T-helper 17 cell (primary cell): ENCODE measurements at regions not wholly inside any gene's neighbourhood (a gene's known extent, or its start where the extent isn't known, plus 50 kb on each side); places are given as distances from the start of the nearest gene placed in this dataset.

Experiments
- ATAC-seq: fragments of 150-1000 bp; cut with Tn5 transposase; 2 replicates; pipeline ENCODE4 v1.10.0; 2021; ENCODE audit warnings: mild to moderate bottlenecking, moderate library complexity
- DNase-seq, 3 donors: peaks; one replicate each; pipeline versions ENCODE4 v3.0.0 to v3.0.0-alpha.2; 2020 to 2021
- H3K9me3 ChIP-seq: one replicate; pipeline ENCODE4 v1.7.0; 2013; ENCODE audit warnings: low read length, mild to moderate bottlenecking; ENCODE audit not compliant: control insufficient read depth, poor library complexity, severe bottlenecking
- H3K27ac Mint-ChIP-seq: one replicate; pipeline ENCODE4 v1.8.0; 2022; ENCODE audit warnings: mild to moderate bottlenecking, moderate library complexity, mixed read lengths
- H3K27me3 Mint-ChIP-seq: one replicate; pipeline ENCODE4 v1.8.0; 2022; ENCODE audit warnings: mixed read lengths
- H3K36me3 Mint-ChIP-seq: one replicate; pipeline ENCODE4 v1.8.0; 2022; ENCODE audit warnings: low read depth, mixed read lengths
- H3K4me1 Mint-ChIP-seq: one replicate; pipeline ENCODE4 v1.8.0; 2022; ENCODE audit warnings: mild to moderate bottlenecking, mixed read lengths
- H3K4me3 Mint-ChIP-seq: one replicate; pipeline ENCODE4 v1.8.0; 2022; ENCODE audit warnings: mild to moderate bottlenecking, moderate library complexity, mixed read lengths

- H3K36me3 Mint-ChIP-seq, result peaks cover 2% of the 10 kb centered on the region
- peaks cover 15% of the 10 kb centered on the region for H3K27me3 Mint-ChIP-seq
- no peak overlapping the region for H3K27ac Mint-ChIP-seq
- H3K9me3 ChIP-seq, result peaks cover 4% of the 10 kb centered on the region
- H3K4me1 Mint-ChIP-seq, result no peaks in the 10 kb centered on the region
- no peak overlapping the region for H3K4me3 Mint-ChIP-seq
- ATAC-seq (no peak), DNase-seq (no peak)
Measured at GRCh38 chr2:120461546-120462537, 115.9 kb downstream of the INHBB start.

- Mint-ChIP-seq H3K36me3 (peaks cover 2% of the 10 kb centered on the region), H3K4me1 (no peaks in the 10 kb centered on the region), H3K27me3 (peaks cover 21% of the 10 kb centered on the region), H3K27ac (no peak overlapping the region), H3K4me3 (no peak overlapping the region)
- ATAC-seq (no peak), DNase-seq (no peak)
- H3K9me3 ChIP-seq, result no peaks in the 10 kb centered on the region
Measured at GRCh38 chr2:120463527-120463926, 117.6 kb downstream of the INHBB start.

GRCh38 chr2:120463996-120464395 is 118.1 kb downstream of the INHBB start:
- Mint-ChIP-seq H3K27ac (no peak overlapping the region), H3K4me1 (no peaks in the 10 kb centered on the region), H3K27me3 (peaks cover 21% of the 10 kb centered on the region), H3K4me3 (no peak overlapping the region), H3K36me3 (peaks cover 2% of the 10 kb centered on the region)
- H3K9me3 ChIP-seq, result no peaks in the 10 kb centered on the region
- ATAC-seq (no peak), DNase-seq (no peak)

DNA sequence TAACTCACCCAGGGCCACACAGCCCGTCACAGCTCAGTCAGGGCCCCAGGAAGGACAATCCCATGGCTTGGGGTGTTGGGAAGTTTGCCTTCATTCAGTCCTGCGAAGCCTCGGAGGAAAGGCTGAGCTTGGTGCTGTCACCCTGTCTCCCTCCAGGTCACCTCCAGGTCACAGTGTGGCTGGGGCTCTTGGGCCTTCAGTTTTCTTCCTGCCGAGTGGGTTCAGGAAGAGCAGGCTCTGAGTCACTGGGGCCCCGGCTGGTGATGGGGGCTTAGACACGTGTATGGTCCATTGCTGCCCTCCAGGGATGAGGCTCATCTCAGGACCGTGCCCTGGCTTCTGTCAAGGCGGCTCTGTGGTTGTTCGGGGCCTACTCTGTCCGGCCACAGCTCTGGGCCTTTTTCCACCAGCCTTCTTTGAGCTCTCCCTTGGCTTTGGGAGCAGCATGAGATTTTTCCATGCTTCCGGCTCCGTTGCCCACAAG is 118.6 kb downstream of the INHBB start:
- peaks cover 21% of the 10 kb centered on the region for H3K27me3 Mint-ChIP-seq
- no peak overlapping the region for H3K4me3 Mint-ChIP-seq

DNA sequence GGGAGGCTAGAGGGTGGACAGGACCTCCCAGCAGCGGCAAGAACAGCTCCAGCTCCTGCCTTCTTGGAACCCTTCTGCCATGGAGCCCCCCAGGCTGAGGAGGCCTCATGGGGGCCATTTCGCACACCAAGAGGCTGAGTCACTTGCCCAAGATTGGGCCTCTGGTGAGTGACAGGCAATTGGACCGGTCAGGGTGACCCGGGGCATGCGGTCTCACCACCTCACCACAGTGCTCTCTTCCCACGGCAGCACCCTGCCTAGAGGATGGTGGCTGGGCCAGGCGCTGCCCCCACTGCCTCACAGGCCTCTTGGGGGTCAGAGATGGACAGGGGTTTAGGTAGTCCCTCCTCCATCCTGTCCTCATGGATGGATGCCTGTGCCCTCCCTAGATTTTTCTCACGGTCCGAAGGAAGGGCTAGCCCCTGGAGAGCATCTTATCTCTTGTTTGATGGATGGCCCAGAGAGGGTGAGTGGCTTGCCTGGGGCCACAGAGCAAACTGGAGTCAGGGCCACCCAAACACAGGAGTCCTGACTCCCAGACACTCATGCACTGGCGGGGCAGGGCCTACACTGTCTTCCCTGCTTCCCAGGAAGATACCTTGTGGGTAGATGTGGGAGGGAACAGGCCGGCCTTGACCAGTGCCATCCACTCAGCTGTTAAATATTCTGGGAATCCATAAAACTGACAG is 119.2 kb downstream of the INHBB start:
- Mint-ChIP-seq H3K36me3 (peaks cover 2% of the 10 kb centered on the region), H3K27me3 (peaks cover 21% of the 10 kb centered on the region), H3K27ac (no peak overlapping the region), H3K4me3 (no peak overlapping the region), H3K4me1 (no peaks in the 10 kb centered on the region)
- no peak for ATAC-seq
- H3K9me3 ChIP-seq, result no peaks in the 10 kb centered on the region
- DNase-seq, result no peak

More for the DNA sequence above, 118.6 kb downstream of the INHBB start:
- Mint-ChIP-seq H3K27ac (no peak overlapping the region), H3K36me3 (peaks cover 2% of the 10 kb centered on the region), H3K4me1 (no peaks in the 10 kb centered on the region)
- no peaks in the 10 kb centered on the region for H3K9me3 ChIP-seq
- ATAC-seq (no peak), DNase-seq (no peak)

DNA sequence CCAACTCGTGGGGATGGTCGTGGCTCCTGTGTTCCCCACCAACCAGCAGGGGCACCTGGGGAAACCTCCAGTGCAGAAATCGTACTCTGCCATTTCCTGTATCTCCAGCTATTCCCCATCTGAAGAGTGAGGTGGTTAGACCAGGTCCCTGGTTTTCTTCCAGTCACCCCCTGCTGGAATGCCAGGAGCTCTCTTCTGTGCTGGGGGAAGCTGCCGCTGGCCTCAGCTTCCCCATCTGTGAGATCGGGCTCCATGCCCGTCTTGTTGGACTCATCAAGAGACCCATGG is 119.7 kb downstream of the INHBB start:
- DNase-seq (no peak), ATAC-seq (no peak)
- peaks cover 21% of the 10 kb centered on the region for H3K27me3 Mint-ChIP-seq
- H3K4me3 Mint-ChIP-seq, result no peak overlapping the region
- peaks cover 2% of the 10 kb centered on the region for H3K36me3 Mint-ChIP-seq
- no peaks in the 10 kb centered on the region for H3K4me1 Mint-ChIP-seq
- H3K27ac Mint-ChIP-seq, result no peak overlapping the region
- H3K9me3 ChIP-seq, result no peaks in the 10 kb centered on the region

DNA sequence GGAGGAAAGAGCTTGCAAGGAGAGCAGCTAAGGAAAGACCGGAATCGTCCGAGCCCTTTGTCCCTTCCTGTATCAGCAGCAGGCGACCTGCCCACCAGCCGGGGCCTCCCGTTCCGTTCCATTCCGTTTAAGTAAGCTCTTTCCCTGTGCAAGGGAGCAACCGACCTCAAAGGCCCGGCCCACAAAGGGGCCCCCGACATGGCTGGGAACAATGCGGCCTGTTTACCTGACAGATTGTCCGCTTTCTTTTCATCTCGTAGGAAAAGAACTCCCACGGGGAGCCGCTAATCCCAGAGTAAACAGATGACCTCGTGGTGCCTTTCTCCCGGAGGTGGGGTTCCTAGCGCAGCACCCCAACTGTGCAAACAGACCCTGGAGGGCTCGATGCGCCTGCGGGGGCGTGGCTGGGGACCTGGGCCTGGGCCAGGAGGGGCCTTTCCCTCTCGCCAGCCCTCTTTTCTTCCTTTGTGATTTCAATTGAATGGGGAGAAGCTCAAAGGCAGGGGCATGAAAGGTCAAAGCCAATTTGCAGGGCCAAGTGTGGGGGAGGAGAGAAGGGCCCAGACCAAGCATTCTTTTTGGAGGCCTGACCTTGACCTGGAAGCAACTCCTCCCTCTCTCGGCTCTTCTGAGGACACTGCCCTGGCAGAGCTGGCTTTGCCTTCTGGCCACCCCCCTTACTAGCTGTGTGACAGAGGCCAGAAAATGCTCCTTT is 120.2 kb downstream of the INHBB start:
- peaks cover 2% of the 10 kb centered on the region for H3K36me3 Mint-ChIP-seq
- H3K27ac Mint-ChIP-seq, result no peak overlapping the region
- no peak for ATAC-seq
- no peaks in the 10 kb centered on the region for H3K9me3 ChIP-seq
- no peak for DNase-seq
- H3K27me3 Mint-ChIP-seq, result peaks cover 18% of the 10 kb centered on the region
- H3K4me1 Mint-ChIP-seq, result peaks cover 3% of the 10 kb centered on the region
- no peak overlapping the region for H3K4me3 Mint-ChIP-seq

DNA sequence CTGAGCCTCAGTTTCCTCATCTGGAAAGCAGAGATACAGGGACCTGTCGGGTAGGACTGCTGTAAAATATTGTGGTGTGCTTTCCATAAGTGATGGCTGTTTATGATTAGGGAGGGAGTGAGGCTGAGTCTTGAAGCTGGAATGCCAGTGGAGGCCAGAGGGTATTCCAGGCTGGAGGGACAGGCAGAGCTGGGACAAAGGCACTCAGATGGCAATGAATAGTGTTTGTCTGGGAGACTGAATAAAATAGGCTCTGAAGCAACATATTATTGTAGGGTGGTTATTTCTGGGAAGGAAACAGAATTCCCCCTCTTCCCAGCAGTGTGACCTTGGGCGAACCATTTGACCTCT is 120.7 kb downstream of the INHBB start:
- H3K4me1 Mint-ChIP-seq, result peaks cover 3% of the 10 kb centered on the region
- no peak for DNase-seq
- H3K9me3 ChIP-seq, result no peaks in the 10 kb centered on the region
- no peak overlapping the region for H3K4me3 Mint-ChIP-seq
- H3K36me3 Mint-ChIP-seq, result peaks cover 2% of the 10 kb centered on the region
- H3K27ac Mint-ChIP-seq, result no peak overlapping the region
- peaks cover 21% of the 10 kb centered on the region for H3K27me3 Mint-ChIP-seq
- no peak for ATAC-seq

DNA sequence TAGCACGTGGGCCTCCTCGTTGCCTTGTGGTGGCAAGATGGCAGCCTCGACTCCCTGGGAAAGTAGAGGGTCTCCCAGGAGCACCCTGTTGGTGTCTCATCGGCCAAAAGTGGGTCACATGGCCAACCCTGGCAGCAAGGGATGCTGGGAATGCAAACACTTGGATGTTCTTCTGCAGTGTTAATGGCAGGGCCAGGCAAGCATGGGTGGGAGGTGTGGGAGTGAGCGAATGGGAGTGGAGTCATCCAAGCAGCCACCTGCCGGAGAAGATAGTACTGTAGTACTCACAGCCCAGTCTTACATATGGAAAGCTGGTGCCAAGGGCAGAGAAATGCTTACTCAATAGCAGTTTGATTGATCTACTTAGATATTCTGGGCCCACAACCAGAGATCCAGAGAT is 122.2 kb downstream of the INHBB start:
- no peak overlapping the region for H3K27ac Mint-ChIP-seq
- no peak overlapping the region for H3K4me3 Mint-ChIP-seq
- no peak for DNase-seq

DNA sequence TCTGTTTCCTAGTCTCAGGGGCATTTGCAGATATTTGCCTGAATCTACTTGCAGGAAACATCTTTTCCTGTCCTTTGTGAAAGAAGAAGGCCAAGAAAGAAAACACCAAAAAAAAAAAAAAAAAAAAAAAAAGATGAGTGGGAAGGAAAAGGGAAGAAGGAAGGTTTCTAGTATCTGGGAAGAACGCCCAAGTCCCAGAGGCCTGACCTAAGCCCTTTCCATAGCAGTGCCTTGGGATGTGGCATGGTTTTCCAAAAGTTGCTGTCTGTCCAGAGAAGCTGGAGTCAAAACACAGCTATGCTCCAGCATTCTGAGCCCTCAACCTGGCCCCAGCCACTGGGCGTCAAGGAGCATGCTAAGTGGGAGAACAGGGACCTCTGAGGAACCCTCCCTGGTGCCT is 123.5 kb downstream of the INHBB start:
- no peak overlapping the region for H3K27ac Mint-ChIP-seq
- no peak overlapping the region for H3K4me3 Mint-ChIP-seq
- H3K36me3 Mint-ChIP-seq, result no peaks in the 10 kb centered on the region
- ATAC-seq (no peak), DNase-seq (no peak)
- H3K27me3 Mint-ChIP-seq, result peaks cover 28% of the 10 kb centered on the region
- no peaks in the 10 kb centered on the region for H3K9me3 ChIP-seq
- H3K4me1 Mint-ChIP-seq, result peaks cover 3% of the 10 kb centered on the region

More for the DNA sequence above, 122.2 kb downstream of the INHBB start:
- no peak for ATAC-seq
- Mint-ChIP-seq H3K36me3 (no peaks in the 10 kb centered on the region), H3K27me3 (peaks cover 21% of the 10 kb centered on the region), H3K4me1 (peaks cover 3% of the 10 kb centered on the region)
- no peaks in the 10 kb centered on the region for H3K9me3 ChIP-seq

GRCh38 chr2:120470041-120470965 is 124.4 kb downstream of the INHBB start:
- no peaks in the 10 kb centered on the region for H3K36me3 Mint-ChIP-seq
- ATAC-seq, result no peak
- no peak for DNase-seq
- no peaks in the 10 kb centered on the region for H3K9me3 ChIP-seq
- H3K27ac Mint-ChIP-seq, result no peak overlapping the region
- H3K27me3 Mint-ChIP-seq, result peaks cover 28% of the 10 kb centered on the region
- H3K4me3 Mint-ChIP-seq, result no peak overlapping the region
- H3K4me1 Mint-ChIP-seq, result peaks cover 3% of the 10 kb centered on the region

- DNase-seq, result no peak
- Mint-ChIP-seq H3K4me3 (no peak overlapping the region), H3K36me3 (no peaks in the 10 kb centered on the region), H3K4me1 (peaks cover 3% of the 10 kb centered on the region), H3K27me3 (peaks cover 31% of the 10 kb centered on the region), H3K27ac (no peak overlapping the region)
- ATAC-seq, result no peak
- H3K9me3 ChIP-seq, result no peaks in the 10 kb centered on the region
Measured at GRCh38 chr2:120471166-120471565, 125.2 kb downstream of the INHBB start.
